ENCODE measurements at regions not wholly inside any gene's neighbourhood (a gene's known extent, or its start where the extent isn't known, plus 50 kb on each side); places are given as distances from the start of the nearest gene placed in this dataset.

DNA sequence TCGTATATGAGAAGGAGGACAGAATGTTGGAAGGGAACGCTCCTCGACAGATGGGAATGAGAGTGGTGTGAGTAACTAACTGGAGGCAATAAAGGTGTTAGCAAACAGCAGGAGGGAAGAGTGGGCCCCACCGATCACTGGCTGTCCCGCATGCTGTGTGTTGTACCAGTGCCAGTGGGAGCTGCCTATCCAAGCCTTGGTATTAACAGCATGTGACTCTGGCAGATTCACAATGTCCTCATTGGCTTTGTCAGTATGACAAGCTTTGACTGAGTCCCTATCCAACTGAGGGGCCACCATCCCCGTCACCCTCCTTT lies 188.3 kb downstream of the NRIP1 start (continued):
- TF ChIP-seq CHAMP1 (IDR thresholded peaks at IDR 0.05) (no peak), CBFA2T3 (IDR thresholded peaks at IDR 0.05) (no peak), USF1 (CRISPR knock-in tag; IDR thresholded peaks at IDR 0.05) (no peak), GATA2 (CRISPR knock-in tag; IDR thresholded peaks at IDR 0.05) (no peak), ATF4 (CRISPR knock-in tag; IDR thresholded peaks at IDR 0.05) (no peak), ZNF75A (CRISPR knock-in tag; IDR thresholded peaks at IDR 0.05) (no peak), ZNF184 (CRISPR knock-in tag; IDR thresholded peaks at IDR 0.05) (no peak), ZSCAN32 (CRISPR knock-in tag; IDR thresholded peaks at IDR 0.05) (no peak), POLR2B (IDR thresholded peaks at IDR 0.05; ENCODE audit: low read depth, partially characterized antibody) (no peak), STAT5B (CRISPR knock-in tag; IDR thresholded peaks at IDR 0.05) (no peak), PRPF4 (IDR thresholded peaks at IDR 0.05; ENCODE audit: insufficient read depth, low read depth, low read length, poor library complexity, severe bottlenecking) (no peak), EHMT2 (IDR thresholded peaks at IDR 0.05) (no peak), NCOA6 (IDR thresholded peaks at IDR 0.05) (no peak)

All from K562 (cell line).